Nephron (organoid): ENCODE measurements at regions not wholly inside any gene's neighbourhood (a gene's known extent, or its start where the extent isn't known, plus 50 kb on each side); places are given as distances from the start of the nearest gene placed in this dataset.

Experiments
- H3K27ac Mint-ChIP-seq, 3 experiments: 2 replicates each; pipeline ENCODE4 v1.8.0; 2020; ENCODE audit warnings: mixed read lengths in 3 of 3, mild to moderate bottlenecking in 2 of 3, moderate library complexity in 1 of 3
- H3K27me3 Mint-ChIP-seq: 2 replicates; pipeline ENCODE4 v1.8.0; 2021; ENCODE audit warnings: low read depth, mild to moderate bottlenecking, moderate library complexity, mixed read lengths
- H3K36me3 Mint-ChIP-seq: 2 replicates; pipeline ENCODE4 v1.8.0; 2020; ENCODE audit warnings: low read depth, mixed read lengths
- H3K4me1 Mint-ChIP-seq: 2 replicates; pipeline ENCODE4 v1.8.0; 2020; ENCODE audit warnings: mixed read lengths
- H3K4me3 Mint-ChIP-seq, 3 experiments: 2 replicates each; pipeline ENCODE4 v1.8.0; 2020; ENCODE audit warnings: mild to moderate bottlenecking in 3 of 3, mixed read lengths in 3 of 3, moderate library complexity in 2 of 3
- H3K9me3 Mint-ChIP-seq: 2 replicates; pipeline ENCODE4 v1.8.0; 2020; ENCODE audit warnings: mixed read lengths
- TF ChIP-seq, protein P1 (sequence below), 3 experiments: fragments of 200-600 bp; sonication (generic); IDR thresholded peaks; one replicate each; pipeline ENCODE4 v1.5.0; 2021; ENCODE audit warnings: antibody characterized with exemption in 3 of 3; ENCODE audit not compliant: unreplicated experiment in 3 of 3

DNA sequence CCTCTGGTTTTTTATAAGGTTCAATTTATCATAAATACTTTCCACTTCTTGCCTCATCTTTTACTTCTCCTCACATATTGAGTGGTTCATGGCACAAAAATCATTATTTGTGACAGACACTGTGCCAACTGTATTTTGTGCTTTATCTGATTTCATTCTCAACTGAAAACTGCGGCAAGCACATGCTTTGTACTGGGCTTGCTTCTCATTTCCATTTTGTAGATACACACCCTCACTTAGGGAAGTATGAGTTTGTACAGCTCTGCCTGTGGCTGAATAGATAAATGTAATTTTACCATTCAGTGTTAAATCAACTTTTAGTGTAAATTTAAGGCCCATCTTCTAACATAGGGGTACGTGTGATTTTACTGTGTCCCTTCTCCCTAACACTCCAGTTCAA, 83.6 kb downstream of the ANXA2R start:
- no peaks in the 10 kb centered on the region for H3K36me3 Mint-ChIP-seq
- no peaks in the 10 kb centered on the region for H3K4me1 Mint-ChIP-seq
- H3K27me3 Mint-ChIP-seq = peaks cover 7% of the 10 kb centered on the region
- H3K9me3 Mint-ChIP-seq = peaks cover 6% of the 10 kb centered on the region
- no peak overlapping the region for H3K4me3 Mint-ChIP-seq
- no peak overlapping the region for H3K27ac Mint-ChIP-seq
- TF ChIP-seq, protein P1, sequence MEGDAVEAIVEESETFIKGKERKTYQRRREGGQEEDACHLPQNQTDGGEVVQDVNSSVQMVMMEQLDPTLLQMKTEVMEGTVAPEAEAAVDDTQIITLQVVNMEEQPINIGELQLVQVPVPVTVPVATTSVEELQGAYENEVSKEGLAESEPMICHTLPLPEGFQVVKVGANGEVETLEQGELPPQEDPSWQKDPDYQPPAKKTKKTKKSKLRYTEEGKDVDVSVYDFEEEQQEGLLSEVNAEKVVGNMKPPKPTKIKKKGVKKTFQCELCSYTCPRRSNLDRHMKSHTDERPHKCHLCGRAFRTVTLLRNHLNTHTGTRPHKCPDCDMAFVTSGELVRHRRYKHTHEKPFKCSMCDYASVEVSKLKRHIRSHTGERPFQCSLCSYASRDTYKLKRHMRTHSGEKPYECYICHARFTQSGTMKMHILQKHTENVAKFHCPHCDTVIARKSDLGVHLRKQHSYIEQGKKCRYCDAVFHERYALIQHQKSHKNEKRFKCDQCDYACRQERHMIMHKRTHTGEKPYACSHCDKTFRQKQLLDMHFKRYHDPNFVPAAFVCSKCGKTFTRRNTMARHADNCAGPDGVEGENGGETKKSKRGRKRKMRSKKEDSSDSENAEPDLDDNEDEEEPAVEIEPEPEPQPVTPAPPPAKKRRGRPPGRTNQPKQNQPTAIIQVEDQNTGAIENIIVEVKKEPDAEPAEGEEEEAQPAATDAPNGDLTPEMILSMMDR (IDR thresholded peaks at IDR 0.05; ENCODE audit: unreplicated experiment in 3 of 3) = no peak

DNA sequence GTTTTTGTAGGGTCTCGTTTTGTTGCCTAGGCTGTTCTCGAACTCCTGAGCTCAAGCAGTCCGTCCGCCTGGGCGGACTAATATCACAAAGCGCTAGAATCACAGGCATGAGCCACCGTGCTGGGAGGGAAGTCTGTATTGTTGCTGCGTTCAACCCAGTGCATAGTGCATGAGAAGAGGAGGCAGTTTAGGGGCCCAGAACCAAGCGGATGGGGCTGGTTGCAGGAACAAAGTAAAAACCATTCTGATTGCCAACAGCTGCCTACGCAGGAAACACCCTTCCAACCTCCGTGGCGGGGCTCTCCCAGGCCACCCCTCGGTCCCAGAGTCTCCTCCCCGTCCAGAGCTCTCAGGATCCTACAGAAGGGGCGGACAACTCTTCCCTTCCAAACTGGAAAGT, 87.1 kb downstream of the ANXA2R start:
- Mint-ChIP-seq H3K9me3 (peaks cover 6% of the 10 kb centered on the region), H3K27me3 (peaks cover 11% of the 10 kb centered on the region), H3K27ac (no peak overlapping the region), H3K36me3 (no peaks in the 10 kb centered on the region), H3K4me3 (no peak overlapping the region), H3K4me1 (no peaks in the 10 kb centered on the region)
- TF ChIP-seq, protein P1 (IDR thresholded peaks at IDR 0.05; ENCODE audit: unreplicated experiment in 3 of 3) = no peak

DNA sequence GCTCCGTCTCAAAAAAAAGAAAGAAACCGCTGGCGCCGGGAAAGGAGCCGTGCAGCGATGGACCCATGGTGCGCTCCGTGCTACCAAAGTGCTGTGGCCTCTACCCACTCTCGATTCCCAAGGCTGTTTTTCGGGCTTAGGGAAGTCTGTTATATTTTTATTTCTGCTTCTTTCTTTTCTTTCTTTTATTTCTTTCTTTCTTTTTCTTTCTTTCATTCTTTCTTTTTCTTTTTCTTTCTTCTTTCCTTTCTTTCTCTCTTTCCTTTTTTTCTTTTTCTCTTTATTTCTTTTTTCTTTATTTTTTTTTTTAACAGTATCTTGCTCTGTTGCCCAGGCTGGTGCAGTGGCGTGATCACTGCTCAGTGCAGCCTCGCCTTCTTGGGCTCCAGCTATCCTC, 87.5 kb downstream of the ANXA2R start:
- peaks cover 11% of the 10 kb centered on the region for H3K27me3 Mint-ChIP-seq
- H3K4me1 Mint-ChIP-seq = no peaks in the 10 kb centered on the region
- peaks cover 6% of the 10 kb centered on the region for H3K9me3 Mint-ChIP-seq
- no peak overlapping the region for H3K4me3 Mint-ChIP-seq
- H3K27ac Mint-ChIP-seq = no peak overlapping the region
- H3K36me3 Mint-ChIP-seq = no peaks in the 10 kb centered on the region
- TF ChIP-seq, protein P1 (IDR thresholded peaks at IDR 0.05; ENCODE audit: unreplicated experiment in 3 of 3) = no peak

DNA sequence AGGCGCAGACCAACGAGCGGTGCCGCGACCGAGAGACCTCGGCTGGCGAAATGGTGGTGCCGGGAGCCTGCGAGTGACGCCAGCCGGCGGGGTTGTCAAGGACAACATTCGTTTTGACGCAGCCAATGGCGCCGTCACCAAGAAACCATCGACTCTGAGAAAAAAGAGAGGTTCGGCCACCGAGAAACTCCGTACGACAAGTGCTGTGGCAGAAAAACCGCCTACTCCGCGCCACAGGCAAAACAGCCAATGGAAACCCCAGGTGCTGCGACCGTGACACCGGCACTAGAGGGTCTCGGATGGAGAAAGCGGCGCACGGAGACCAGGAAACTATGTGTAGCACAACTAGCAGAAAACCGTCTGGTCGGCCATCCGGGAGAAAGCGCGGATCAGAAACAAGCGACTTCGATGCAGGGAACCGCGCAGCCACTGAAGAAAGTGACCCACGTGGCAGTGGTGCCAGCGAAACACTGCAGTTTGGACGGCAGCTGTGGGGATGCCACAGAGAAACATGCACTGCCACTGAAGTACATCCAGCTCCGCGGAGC, 88.8 kb downstream of the ANXA2R start:
- H3K27me3 Mint-ChIP-seq = peaks cover 11% of the 10 kb centered on the region
- no peaks in the 10 kb centered on the region for H3K4me1 Mint-ChIP-seq
- peaks cover 6% of the 10 kb centered on the region for H3K9me3 Mint-ChIP-seq
- TF ChIP-seq, protein P1 (IDR thresholded peaks at IDR 0.05; ENCODE audit: unreplicated experiment in 3 of 3) = no peak
- no peaks in the 10 kb centered on the region for H3K36me3 Mint-ChIP-seq
- H3K4me3 Mint-ChIP-seq = no peak overlapping the region
- H3K27ac Mint-ChIP-seq = no peak overlapping the region

DNA sequence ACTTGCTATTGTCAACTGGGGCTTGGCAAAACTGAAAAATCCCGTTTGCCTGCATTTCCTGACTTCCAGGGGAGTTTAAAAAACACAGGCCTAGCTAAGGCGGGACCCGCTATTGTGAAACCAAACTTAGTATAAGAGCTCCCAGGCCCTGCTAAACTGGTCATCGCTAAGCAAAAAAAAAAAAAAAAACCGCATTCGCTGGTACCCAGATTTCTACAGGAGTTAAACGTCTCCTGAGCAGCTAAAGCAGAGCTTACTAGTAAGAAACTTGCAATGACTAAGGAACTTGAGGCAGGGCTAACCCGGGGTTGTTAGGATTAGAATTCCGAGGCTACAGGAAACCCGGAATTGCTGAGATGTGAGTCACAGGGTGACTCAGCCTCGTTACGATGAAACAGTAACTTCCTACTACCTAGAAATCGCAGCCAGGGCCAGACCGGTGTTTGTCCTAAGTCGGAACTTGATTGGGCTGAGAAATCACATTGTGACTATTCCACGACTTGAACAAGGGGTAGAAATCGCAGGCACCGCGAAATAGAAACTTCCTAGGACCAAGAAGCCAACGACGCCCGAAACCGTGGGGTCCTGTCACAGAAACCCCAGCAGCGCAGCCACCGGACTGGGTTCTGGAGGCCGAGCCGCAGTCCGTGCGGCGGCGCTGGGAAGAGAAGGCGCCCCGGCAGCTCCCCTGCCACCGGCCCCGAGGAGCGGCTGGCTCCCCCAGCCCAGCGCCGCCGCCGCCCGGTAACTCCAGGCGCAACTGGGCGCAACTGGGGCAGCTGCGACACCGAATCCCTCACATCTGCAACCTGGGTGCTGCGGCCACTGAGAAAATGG, 89.4 kb downstream of the ANXA2R start:
- no peaks in the 10 kb centered on the region for H3K36me3 Mint-ChIP-seq
- TF ChIP-seq, protein P1 (IDR thresholded peaks at IDR 0.05; ENCODE audit: unreplicated experiment in 3 of 3) = no peak
- no peak overlapping the region for H3K27ac Mint-ChIP-seq
- H3K4me1 Mint-ChIP-seq = no peaks in the 10 kb centered on the region
- peaks cover 11% of the 10 kb centered on the region for H3K27me3 Mint-ChIP-seq
- no peak overlapping the region for H3K4me3 Mint-ChIP-seq
- H3K9me3 Mint-ChIP-seq = peaks cover 6% of the 10 kb centered on the region

DNA sequence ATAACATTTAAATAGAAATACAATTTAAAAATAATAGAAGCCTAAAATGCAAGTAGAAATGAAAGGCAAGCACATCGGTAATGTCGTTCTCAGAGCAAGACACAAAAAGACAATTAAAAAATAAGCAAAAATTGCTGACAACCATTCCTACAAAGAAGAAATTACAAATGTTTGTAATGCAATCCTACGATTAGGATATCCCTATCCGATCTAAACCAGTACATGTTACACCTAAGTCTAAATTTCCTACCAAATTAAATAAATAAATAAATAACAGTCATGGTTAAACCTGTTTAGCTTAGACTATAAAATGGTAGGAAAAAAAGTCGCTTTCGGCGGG, 90.0 kb downstream of the ANXA2R start:
- Mint-ChIP-seq H3K4me1 (no peaks in the 10 kb centered on the region), H3K27me3 (peaks cover 13% of the 10 kb centered on the region), H3K4me3 (no peak overlapping the region), H3K27ac (no peak overlapping the region), H3K9me3 (peaks cover 6% of the 10 kb centered on the region), H3K36me3 (no peaks in the 10 kb centered on the region)
- TF ChIP-seq, protein P1 (IDR thresholded peaks at IDR 0.05; ENCODE audit: unreplicated experiment in 3 of 3) = no peak
